ENCODE measurements at regions not wholly inside any gene's neighbourhood (a gene's known extent, or its start where the extent isn't known, plus 50 kb on each side); places are given as distances from the start of the nearest gene placed in this dataset.

DNA sequence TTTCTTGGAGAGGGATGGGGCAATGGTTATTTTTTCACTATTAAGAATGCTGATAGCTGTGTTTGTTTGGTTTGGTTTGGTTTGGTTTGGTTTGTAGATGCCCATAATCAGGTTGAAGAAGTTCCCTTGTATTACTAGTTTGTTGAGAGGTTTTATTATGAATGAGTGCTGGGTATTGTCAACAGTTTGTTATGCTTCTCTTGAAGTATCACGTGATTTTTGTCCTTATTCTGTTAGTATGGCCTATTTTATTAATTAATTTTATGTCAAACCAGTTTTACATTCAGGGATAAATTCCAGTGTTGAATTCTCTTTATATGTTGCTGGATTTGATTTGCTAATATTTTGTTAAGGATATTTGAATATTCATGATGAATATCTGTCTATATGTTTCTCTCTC is 449.8 kb upstream of the NWD2 start:
- no peak overlapping the region for H3K4me3 Mint-ChIP-seq
- H3K4me1 Mint-ChIP-seq: no peaks in the 10 kb centered on the region
- H3K27ac Mint-ChIP-seq: no peak overlapping the region
- DNase-seq: no peak
- no peaks in the 10 kb centered on the region for H3K36me3 Mint-ChIP-seq
- no peaks in the 10 kb centered on the region for H3K27me3 Mint-ChIP-seq
- CTCF ChIA-PET: no interaction called here
- H3K9me3 Mint-ChIP-seq: no peaks in the 10 kb centered on the region

DNA sequence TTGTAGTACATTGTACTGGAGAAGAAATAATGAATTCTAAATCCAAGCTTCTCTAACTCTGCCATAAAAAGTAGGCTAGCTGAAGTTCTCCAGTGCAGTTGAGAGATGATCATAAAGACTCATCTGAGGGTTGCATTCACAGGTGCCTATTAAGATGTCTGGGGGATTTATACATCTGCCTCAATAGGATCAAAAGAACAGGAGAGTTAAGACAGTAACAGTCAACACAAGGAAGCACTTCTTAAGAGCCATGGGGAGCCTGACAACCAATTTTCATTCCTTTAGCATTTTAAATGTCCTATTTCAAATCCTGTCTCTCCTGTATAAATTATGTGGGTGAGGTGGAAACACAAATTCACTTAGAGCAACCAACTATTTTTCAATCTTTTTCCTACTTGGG is 432.4 kb upstream of the NWD2 start:
- DNase-seq: no peak
- Mint-ChIP-seq H3K36me3 (no peaks in the 10 kb centered on the region), H3K4me1 (no peaks in the 10 kb centered on the region), H3K9me3 (no peaks in the 10 kb centered on the region), H3K27ac (no peak overlapping the region), H3K27me3 (no peaks in the 10 kb centered on the region), H3K4me3 (no peak overlapping the region)
- CTCF ChIA-PET: no interaction called here

DNA sequence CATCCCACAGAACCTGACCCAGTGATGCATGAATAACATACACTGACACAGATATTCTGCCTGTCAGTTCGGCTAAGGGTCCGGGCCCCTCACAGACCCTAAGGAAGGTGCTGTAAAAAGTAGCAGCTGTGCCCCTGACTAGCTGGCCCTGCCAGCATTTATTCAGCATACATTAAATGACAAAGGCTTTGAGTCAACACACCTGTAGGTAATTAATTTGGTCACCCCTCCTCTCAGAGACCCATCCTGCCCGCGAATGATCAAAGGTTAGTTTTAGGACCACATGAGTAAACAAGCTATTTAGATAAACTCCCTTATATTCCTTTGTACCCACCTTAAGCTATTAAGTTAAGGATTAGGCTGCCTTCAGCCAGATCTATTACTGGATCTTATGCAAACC is 429.0 kb upstream of the NWD2 start:
- Mint-ChIP-seq H3K36me3 (no peaks in the 10 kb centered on the region), H3K27ac (no peak overlapping the region), H3K4me1 (no peaks in the 10 kb centered on the region), H3K27me3 (no peaks in the 10 kb centered on the region), H3K9me3 (no peaks in the 10 kb centered on the region), H3K4me3 (no peak overlapping the region)
- CTCF ChIA-PET: no interaction called here
- DNase-seq: no peak

DNA sequence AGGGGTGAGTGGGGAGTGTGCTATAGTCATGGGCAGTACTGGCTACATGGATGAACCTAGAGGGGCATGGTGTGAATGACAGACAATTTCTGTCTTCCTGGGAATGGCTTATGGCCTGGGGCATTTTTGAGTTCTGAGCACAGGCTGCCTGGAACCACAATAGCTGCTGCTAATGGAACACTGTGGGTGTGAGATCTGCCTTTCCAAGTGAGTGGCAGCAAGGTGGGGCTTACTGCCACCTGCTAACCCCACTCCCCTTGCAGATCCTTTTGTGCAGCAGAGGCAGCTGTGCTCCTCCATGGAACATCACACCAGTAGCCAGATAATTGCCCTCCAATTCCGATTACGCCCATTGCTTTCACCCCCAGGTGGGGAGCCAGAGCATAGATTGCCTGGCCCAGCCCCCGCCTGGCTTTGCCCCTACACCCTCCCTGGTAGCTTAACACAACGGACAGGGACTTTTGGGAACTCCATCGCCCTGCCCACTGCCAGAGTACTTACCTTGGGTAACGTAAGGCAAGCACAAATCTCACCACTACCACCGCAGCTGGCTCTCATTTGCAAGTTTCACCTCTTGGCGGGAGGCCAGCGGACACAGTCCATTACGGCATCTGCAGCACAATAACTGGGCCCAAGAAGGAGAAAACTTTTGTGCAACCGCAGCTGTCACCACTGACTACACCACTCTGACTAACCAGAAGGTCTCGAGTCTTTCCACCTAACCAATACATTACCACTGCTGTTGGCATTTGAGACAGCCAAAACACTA is 421.2 kb upstream of the NWD2 start:
- Mint-ChIP-seq H3K27me3 (no peaks in the 10 kb centered on the region), H3K9me3 (no peaks in the 10 kb centered on the region), H3K36me3 (no peaks in the 10 kb centered on the region), H3K4me3 (no peak overlapping the region), H3K27ac (no peak overlapping the region), H3K4me1 (no peaks in the 10 kb centered on the region)
- CTCF ChIA-PET: no interaction called here
- DNase-seq: no peak

DNA sequence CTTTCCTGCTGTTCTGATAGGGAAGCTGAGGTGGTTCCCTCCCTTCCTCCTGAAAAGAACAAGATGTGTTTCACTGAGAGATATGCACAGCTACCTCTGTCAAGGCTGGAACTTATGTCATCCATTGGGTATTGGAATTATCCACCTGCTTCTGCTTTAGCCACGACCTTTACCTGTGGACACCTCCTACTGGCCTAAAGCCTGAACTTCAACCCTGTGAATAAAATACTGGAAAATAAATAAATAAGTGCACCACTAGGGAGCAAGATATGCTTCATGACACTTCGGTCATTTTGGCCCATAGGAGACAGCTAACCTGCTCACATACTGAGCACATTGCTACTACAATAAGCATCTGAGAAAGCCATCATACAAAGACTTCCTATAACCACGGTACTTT is 419.9 kb upstream of the NWD2 start:
- no peaks in the 10 kb centered on the region for H3K36me3 Mint-ChIP-seq
- H3K9me3 Mint-ChIP-seq: no peaks in the 10 kb centered on the region
- no peak overlapping the region for H3K4me3 Mint-ChIP-seq
- no peaks in the 10 kb centered on the region for H3K4me1 Mint-ChIP-seq
- no peaks in the 10 kb centered on the region for H3K27me3 Mint-ChIP-seq
- no peak overlapping the region for H3K27ac Mint-ChIP-seq
- CTCF ChIA-PET: no interaction called here
- no peak for DNase-seq

DNA sequence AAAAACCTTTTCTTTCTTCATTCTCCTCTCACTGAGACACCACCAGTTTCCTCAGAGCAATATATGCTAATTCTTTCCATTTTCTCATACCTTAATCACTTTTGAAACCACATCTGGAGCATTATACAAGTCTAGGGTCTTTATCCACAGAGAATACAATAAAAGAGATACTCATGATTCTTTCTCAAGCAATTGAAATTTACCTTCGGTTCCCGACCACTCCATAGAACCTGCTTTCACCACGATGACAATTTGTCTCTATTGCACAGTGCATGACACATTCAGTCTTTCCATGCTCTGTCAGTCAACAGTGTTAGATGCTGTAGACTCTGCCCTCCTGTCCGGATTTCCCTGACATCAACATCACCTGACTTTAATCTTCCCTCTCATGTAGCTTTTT is 409.3 kb upstream of the NWD2 start:
- Mint-ChIP-seq H3K4me1 (no peaks in the 10 kb centered on the region), H3K27ac (no peak overlapping the region), H3K27me3 (no peaks in the 10 kb centered on the region), H3K36me3 (no peaks in the 10 kb centered on the region), H3K9me3 (no peaks in the 10 kb centered on the region), H3K4me3 (no peak overlapping the region)
- CTCF ChIA-PET: no interaction called here
- no peak for DNase-seq

DNA sequence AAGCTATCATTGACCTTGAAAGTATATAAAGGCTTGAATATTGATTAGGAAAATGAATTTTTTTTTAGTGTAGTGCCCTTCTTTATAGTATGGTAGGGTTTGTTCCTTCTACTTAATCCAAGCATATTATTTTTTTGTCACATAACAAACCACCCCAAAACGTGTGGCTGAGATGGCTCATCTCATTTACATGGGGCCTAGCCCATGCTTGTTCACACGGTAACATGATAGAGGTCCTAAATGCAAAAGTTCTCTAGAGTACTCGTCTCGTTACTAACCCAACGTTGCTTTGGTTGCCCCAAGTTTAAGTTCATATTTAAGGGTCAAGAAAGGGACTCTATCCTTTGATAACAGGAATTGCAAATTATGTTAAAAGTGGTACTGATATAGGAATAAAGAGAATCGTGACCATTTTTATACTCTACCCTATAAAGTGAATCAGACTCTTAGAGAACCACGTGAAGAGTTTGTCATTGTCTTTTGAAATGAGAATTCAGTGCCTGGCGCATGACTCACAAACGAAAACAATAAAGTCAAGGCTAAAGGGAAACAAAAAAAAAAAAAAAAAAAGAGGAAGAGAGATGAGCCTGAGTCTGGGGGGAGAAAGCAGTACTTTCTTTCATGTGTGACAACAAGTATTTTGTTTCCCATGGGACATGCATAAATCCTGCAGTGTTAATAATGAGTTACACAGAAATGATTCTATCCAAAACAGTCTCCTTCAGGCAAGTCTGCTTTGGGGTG is 402.8 kb upstream of the NWD2 start:
- CTCF ChIA-PET: no interaction called here

DNA sequence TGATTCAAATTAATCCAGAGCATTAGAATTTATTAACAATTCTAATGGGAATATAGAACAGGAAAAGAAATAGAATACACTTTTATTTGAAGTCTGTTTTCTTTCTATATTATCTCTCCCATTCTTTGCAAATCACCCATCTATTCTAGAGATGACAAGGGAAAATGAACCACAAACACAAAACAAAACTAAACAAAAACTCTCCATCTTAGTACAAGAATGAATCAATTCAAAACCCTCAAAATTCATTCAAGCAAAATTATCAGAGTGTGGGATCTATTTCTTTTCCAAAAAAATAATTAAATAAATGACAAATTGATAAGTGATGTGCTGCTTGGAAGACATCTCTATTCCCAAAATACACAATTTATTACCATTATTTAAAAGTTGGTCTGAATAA is 400.1 kb upstream of the NWD2 start:
- CTCF ChIA-PET: no interaction called here
- H3K27ac Mint-ChIP-seq: no peak overlapping the region
- no peaks in the 10 kb centered on the region for H3K9me3 Mint-ChIP-seq
- no peaks in the 10 kb centered on the region for H3K4me1 Mint-ChIP-seq
- H3K4me3 Mint-ChIP-seq: no peak overlapping the region
- no peak for DNase-seq
- H3K27me3 Mint-ChIP-seq: no peaks in the 10 kb centered on the region
- no peaks in the 10 kb centered on the region for H3K36me3 Mint-ChIP-seq

More for the DNA sequence above, 402.8 kb upstream of the NWD2 start:
- Mint-ChIP-seq H3K27me3 (no peaks in the 10 kb centered on the region), H3K4me3 (no peak overlapping the region), H3K4me1 (no peaks in the 10 kb centered on the region), H3K36me3 (no peaks in the 10 kb centered on the region), H3K9me3 (no peaks in the 10 kb centered on the region), H3K27ac (no peak overlapping the region)
- DNase-seq: no peak

DNA sequence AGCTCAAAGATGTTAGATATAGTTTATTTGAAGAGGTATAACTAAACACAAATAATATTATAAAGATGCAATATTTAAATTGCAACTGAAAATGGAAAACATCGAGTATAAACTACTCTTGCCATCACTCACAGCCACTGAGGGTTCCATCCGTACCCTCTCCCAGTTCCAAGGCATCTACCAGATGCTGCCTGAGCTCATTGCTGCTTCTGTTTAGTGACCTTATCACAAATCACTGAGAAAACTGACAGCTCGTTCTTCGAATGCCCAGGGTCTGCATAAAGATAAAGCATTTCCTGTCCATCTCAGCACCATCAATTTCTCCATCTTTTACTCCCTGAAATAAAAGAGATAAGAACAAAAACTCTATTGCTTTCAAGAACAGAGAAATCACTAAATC is 391.7 kb upstream of the NWD2 start:
- Mint-ChIP-seq H3K27ac (no peak overlapping the region), H3K27me3 (no peaks in the 10 kb centered on the region), H3K9me3 (peaks cover 2% of the 10 kb centered on the region), H3K36me3 (no peaks in the 10 kb centered on the region), H3K4me3 (no peak overlapping the region), H3K4me1 (no peaks in the 10 kb centered on the region)
- CTCF ChIA-PET: no interaction called here
- no peak for DNase-seq

DNA sequence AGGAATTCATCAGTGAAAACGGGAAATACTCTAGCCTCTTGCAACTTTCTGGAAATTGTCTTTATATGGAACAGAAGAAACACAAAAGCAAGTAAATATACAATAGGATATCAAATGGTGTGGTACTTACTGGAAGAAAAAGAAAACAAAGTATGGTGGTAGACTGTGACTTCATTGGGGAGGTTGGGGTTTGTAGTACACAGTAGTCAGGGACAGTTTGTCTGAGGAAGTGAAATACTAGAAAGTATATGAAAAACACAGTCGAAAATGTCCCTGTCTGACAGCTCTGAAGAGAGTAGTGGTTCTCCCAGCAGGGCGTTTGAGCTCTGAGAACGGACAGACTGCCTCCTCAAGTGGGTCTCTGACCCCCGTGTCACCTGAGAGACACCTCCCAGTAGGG is 390.0 kb upstream of the NWD2 start:
- H3K4me3 Mint-ChIP-seq: no peak overlapping the region
- no peak overlapping the region for H3K27ac Mint-ChIP-seq
- no peak for DNase-seq
- CTCF ChIA-PET: no interaction called here
- H3K9me3 Mint-ChIP-seq: peaks cover 3% of the 10 kb centered on the region
- no peaks in the 10 kb centered on the region for H3K36me3 Mint-ChIP-seq
- no peaks in the 10 kb centered on the region for H3K27me3 Mint-ChIP-seq
- H3K4me1 Mint-ChIP-seq: no peaks in the 10 kb centered on the region

DNA sequence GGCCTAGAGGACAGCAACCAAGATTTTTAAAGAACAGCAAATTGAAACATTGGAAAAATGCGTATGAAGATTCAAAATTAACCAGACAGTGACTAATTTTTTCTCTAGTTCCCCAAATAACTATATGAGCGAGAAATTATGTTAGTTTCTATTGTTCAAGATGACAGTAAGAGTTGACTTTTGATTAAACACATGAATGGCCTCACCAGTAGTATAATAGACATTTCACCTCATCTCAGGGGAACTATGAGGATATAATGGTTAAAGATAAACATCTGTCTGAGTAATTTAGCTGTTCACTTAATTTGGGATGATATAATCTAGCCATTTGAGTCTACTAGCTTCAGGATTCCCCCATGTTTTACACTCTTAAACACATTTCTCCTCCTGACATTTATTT is 380.9 kb upstream of the NWD2 start:
- no peak for DNase-seq
- Mint-ChIP-seq H3K36me3 (no peaks in the 10 kb centered on the region), H3K27me3 (no peaks in the 10 kb centered on the region), H3K27ac (no peak overlapping the region), H3K9me3 (peaks cover 2% of the 10 kb centered on the region), H3K4me3 (no peak overlapping the region), H3K4me1 (no peaks in the 10 kb centered on the region)
- CTCF ChIA-PET: interaction anchor here (0.6 kb wide), 1 partner anchor 14 kb away, joined by 3 read pairs; no protein-coding TSS in a partner anchor

DNA sequence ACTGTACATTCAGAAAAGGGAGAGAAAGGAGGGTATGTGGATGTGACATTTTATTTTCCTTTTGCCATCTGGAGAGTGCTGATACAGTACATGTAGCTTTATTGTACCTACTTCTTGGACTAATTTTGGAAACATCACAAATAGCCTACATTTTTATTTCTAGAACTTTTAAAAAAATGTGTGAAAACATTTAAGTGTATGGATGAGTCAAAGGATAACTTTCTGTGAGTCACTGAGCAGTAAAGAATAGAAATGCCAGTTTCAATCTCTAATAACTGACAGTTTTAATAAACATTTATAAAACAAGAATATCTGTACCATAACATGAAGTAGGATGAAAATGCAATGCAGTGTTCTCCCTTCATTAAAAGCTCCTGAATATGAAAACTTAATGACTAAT is 374.4 kb upstream of the NWD2 start:
- H3K9me3 Mint-ChIP-seq: no peaks in the 10 kb centered on the region
- H3K27ac Mint-ChIP-seq: no peak overlapping the region
- no peak overlapping the region for H3K4me3 Mint-ChIP-seq
- H3K27me3 Mint-ChIP-seq: no peaks in the 10 kb centered on the region
- no peak for DNase-seq
- no peaks in the 10 kb centered on the region for H3K36me3 Mint-ChIP-seq
- CTCF ChIA-PET: no interaction called here
- no peaks in the 10 kb centered on the region for H3K4me1 Mint-ChIP-seq

DNA sequence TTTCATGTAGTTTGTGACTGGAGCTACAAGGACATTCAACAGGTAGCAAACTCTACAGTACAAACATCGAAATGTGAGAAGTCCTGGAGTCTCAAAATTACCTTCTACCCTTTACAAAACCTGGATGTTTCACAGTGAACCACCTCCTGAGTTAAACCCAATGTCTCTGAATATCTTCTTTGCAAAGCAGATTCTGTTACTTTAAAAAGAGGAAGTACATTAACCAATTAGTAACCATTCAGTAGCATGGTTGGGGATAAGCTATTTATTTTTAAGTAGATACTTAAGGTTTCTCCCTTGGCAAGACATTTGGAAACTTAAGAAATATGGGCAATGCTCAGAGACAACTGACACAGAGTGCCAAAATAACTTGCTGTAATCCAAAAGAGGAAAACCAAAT is 371.9 kb upstream of the NWD2 start:
- no peaks in the 10 kb centered on the region for H3K27me3 Mint-ChIP-seq
- CTCF ChIA-PET: no interaction called here
- no peaks in the 10 kb centered on the region for H3K9me3 Mint-ChIP-seq

DNA sequence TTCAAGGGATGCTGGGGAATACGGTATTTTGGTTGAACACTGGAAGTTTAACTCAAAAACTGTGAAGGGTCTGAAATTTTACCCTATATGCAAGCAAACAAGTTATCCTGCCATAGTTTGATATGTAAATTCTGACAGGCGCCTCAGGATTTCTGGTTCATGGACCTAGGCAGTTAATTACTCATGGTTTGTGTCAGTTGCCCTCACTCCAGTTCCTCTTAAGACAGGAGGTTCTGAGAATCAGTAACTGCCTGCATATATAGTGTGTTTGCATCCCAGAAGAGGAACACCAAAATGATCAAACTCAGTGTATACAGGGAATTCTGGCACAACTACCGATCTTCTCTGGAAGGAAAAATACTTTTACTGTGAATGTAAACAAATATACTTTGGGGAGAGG is 360.4 kb upstream of the NWD2 start:
- no peaks in the 10 kb centered on the region for H3K9me3 Mint-ChIP-seq
- H3K27me3 Mint-ChIP-seq: no peaks in the 10 kb centered on the region
- H3K4me3 Mint-ChIP-seq: no peak overlapping the region
- no peak for DNase-seq
- CTCF ChIA-PET: no interaction called here
- no peaks in the 10 kb centered on the region for H3K4me1 Mint-ChIP-seq
- no peaks in the 10 kb centered on the region for H3K36me3 Mint-ChIP-seq
- H3K27ac Mint-ChIP-seq: no peak overlapping the region

More for the DNA sequence above, 371.9 kb upstream of the NWD2 start:
- Mint-ChIP-seq H3K36me3 (no peaks in the 10 kb centered on the region), H3K27ac (no peak overlapping the region), H3K4me3 (no peak overlapping the region), H3K4me1 (no peaks in the 10 kb centered on the region)
- no peak for DNase-seq

DNA sequence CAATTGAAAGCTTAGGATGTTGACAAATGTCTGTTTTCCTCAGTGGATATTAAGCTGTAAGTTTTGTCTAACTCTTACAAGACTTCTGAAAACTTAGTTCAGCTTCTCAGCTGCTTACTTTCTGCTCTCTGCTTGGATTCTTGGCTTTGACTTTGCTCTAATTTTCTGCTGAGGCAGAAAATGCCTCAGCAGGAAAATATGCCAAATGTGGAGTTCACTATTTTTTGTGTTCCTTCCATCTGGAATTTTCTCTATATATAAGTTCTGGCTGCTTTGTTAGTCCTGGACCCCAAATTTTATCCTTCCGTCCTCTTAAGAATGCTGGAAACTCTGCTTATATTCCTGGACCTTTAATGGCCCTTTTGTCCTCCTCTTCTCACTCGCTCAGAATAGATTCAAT is 352.6 kb upstream of the NWD2 start:
- Mint-ChIP-seq H3K4me1 (no peaks in the 10 kb centered on the region), H3K9me3 (no peaks in the 10 kb centered on the region), H3K4me3 (no peak overlapping the region), H3K27ac (no peak overlapping the region), H3K36me3 (no peaks in the 10 kb centered on the region), H3K27me3 (no peaks in the 10 kb centered on the region)
- CTCF ChIA-PET: no interaction called here
- DNase-seq: no peak
